Neural progenitor cell (in vitro differentiated cells): ENCODE measurements at regions not wholly inside any gene's neighbourhood (a gene's known extent, or its start where the extent isn't known, plus 50 kb on each side); places are given as distances from the start of the nearest gene placed in this dataset.

ENCODE experiments used
- CTCF ChIP-seq: fragments of 200-600 bp; sonication (generic); IDR thresholded peaks from 2 replicates; pipeline ENCODE4 v1.5.1; 2017; ENCODE audit warnings: antibody characterized with exemption, mild to moderate bottlenecking
- EZH2 ChIP-seq: fragments of 200-600 bp; sonication (generic); IDR thresholded peaks from 2 replicates; pipeline ENCODE4 v1.6.1; 2017; ENCODE audit warnings: antibody characterized with exemption, mild to moderate bottlenecking, moderate library complexity
- EZH2phosphoT487 ChIP-seq: fragments of 200-600 bp; sonication (generic); IDR thresholded peaks from 2 replicates; pipeline ENCODE4 v1.6.1; 2017; ENCODE audit warnings: antibody characterized with exemption

- TF ChIP-seq CTCF (no peak), EZH2 (no peak), EZH2phosphoT487 (no peak)
Measured at GRCh38 chr15:93985176-93985575, 246.2 kb upstream of the MCTP2 start.
